ENCODE measurements at regions not wholly inside any gene's neighbourhood (a gene's known extent, or its start where the extent isn't known, plus 50 kb on each side); places are given as distances from the start of the nearest gene placed in this dataset.
"Not testable (repeated sequence)": the region's sequence is repeated elsewhere in the genome, so short reads cannot be mapped to it uniquely, and the experiment has no call there.

DNA sequence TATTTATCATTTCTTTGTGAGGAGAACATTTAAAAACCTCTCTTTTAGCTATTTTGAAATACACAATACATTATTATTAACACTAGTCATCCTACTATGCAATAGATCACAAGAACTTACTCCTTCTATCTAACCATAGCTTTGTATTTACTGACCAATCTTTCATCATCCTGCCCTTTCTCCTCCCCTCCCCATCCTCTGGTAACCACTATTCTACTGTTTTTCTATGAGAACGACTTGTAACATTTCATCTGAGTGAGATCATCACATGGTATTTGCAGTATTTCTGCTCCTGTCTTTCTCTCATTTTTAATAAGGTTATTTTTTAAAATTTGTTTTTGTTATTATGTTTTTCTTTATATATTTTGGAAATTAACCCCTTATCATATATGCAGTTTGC is 331.8 kb downstream of the TEX13C start:
- DNase-seq (ENCODE audit: low read depth) = no peak
- TF ChIP-seq, protein P1, sequence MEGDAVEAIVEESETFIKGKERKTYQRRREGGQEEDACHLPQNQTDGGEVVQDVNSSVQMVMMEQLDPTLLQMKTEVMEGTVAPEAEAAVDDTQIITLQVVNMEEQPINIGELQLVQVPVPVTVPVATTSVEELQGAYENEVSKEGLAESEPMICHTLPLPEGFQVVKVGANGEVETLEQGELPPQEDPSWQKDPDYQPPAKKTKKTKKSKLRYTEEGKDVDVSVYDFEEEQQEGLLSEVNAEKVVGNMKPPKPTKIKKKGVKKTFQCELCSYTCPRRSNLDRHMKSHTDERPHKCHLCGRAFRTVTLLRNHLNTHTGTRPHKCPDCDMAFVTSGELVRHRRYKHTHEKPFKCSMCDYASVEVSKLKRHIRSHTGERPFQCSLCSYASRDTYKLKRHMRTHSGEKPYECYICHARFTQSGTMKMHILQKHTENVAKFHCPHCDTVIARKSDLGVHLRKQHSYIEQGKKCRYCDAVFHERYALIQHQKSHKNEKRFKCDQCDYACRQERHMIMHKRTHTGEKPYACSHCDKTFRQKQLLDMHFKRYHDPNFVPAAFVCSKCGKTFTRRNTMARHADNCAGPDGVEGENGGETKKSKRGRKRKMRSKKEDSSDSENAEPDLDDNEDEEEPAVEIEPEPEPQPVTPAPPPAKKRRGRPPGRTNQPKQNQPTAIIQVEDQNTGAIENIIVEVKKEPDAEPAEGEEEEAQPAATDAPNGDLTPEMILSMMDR (conservative IDR thresholded peaks at IDR 0.05; ENCODE audit: low read depth, low read length) = no peak
- no peak overlapping the region for H3K4me3 ChIP-seq (ENCODE audit: low read depth, low read length)

DNA sequence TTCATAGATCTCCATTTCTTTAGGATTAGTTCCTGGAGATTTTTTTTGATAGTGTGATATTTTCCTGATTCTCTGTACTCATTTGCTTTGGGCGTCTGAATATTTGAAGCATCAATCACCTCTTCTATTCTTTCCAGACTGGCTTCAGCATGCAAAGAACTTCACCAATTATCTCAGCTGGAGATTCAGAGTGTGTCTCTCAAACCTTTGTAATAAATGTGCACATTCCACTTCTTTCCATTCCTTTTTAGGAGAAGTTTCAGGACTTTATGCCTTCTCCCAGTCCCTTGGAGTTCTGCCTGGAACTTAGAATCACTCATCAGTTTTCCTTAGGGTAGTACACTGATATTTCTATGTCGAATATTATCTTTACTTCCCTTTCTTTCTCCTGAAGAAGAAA is 334.8 kb downstream of the TEX13C start:
- no peak overlapping the region for H3K4me3 ChIP-seq (ENCODE audit: low read depth, low read length)
- TF ChIP-seq, protein P1 (conservative IDR thresholded peaks at IDR 0.05; ENCODE audit: low read depth, low read length) = no peak
- no peak for DNase-seq (ENCODE audit: low read depth)

DNA sequence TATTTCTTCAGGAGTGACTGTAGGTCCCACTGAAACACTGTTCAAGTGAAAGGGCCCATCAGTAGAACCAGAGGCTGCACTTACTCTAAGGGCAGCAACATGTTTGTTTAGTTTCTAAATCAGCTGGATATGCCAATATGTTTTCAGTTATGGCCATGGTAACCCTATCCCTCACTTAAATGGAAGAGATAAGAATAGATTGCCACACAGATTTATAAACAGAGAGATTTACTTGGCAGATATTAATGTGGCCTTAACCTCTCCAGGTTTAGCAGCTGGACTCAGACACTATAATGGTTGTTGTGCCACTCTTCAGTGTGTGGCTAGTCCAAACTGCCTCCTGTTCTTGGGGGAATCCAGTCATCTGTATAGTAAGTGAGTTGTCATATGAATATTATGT is 354.1 kb downstream of the TEX13C start:
- TF ChIP-seq, protein P1 (conservative IDR thresholded peaks at IDR 0.05; ENCODE audit: low read depth, low read length) = no peak
- DNase-seq (ENCODE audit: low read depth) = no peak
- H3K4me3 ChIP-seq (ENCODE audit: low read depth, low read length) = no peak overlapping the region

DNA sequence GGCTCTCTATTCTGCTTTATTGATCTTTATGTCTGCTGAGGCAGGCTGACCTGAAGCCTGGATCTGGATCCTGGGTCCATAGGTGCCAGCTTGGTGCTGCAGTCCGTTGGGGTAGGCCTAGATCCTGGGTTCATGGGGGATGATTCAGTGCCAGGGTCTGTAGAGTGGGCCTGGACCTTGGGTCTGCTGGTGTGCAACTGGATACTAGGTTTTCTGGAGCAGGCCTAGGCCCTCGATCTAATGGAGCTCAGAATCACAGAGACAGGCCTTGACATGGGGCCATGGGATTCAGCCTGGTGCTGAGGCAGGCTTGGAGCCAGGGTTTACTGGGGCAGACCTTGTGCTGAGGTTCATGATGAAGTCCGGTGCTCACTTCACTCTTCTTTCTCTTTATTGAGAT is 358.6 kb downstream of the TEX13C start:
- H3K4me3 ChIP-seq (ENCODE audit: low read depth, low read length) = no peak overlapping the region
- TF ChIP-seq, protein P1 (conservative IDR thresholded peaks at IDR 0.05; ENCODE audit: low read depth, low read length) = no peak
- DNase-seq (ENCODE audit: low read depth) = no peak

DNA sequence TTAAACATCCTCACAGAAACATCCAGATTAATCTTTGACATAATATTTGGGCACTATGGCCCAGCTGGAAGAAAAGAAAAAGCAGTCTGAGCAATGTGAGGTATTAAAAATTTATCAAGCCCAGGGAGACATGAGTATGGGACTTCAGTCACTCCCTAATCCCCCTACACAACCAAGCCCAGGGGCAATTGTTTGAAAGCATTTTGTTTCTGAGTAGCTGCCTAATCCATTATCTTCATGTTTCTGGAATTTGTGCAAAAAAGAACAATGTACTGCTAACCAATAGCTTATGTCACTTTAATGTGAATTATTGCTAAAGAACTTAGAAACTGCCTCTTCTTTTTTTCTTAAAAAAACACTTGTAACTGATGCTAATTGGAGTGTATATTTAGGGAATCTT is 360.7 kb downstream of the TEX13C start:
- TF ChIP-seq, protein P1 (conservative IDR thresholded peaks at IDR 0.05; ENCODE audit: low read depth, low read length) = no peak
- no peak overlapping the region for H3K4me3 ChIP-seq (ENCODE audit: low read depth, low read length)
- DNase-seq (ENCODE audit: low read depth) = no peak

DNA sequence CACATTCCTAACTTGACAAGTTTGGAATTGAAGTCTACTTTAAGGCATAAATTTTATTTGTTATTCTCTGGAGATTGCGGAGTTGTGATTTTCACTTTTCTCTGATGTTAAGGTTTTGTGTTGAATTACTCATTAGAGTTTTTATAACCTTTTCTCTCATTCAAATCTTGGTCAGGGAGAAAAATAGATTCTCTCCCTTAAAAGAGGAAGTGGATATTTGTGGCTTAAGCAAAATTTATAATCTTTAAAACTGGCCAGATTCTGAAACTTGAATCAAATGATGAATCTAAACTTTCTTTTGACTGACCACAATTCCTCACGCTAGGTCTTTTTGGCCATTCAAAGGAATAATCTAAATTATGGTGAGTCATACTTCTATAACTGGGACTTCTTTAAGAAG is 361.4 kb downstream of the TEX13C start:
- no peak for DNase-seq (ENCODE audit: low read depth)
- H3K4me3 ChIP-seq (ENCODE audit: low read depth, low read length) = no peak overlapping the region
- TF ChIP-seq, protein P1 (conservative IDR thresholded peaks at IDR 0.05; ENCODE audit: low read depth, low read length) = no peak

DNA sequence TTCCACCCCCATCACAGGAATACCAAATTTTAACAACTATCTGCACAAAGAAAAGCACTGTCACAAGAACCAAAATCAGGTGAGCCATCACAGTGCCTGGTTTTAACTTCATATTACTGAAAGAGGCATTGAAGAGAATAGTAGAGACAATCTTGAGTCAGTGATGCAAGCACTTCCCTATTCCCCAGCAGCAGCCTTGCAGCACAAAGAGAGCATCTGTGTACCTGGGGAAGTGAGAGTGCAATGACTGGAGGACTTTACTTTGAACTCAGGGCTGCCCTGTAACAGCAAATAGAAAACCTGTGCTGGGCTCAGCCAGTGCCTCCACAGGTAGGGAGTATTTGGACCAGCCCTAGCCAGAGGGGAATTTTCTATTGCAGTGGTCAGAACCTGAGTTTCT is 361.8 kb downstream of the TEX13C start:
- no peak for DNase-seq (ENCODE audit: low read depth)
- TF ChIP-seq, protein P1 (conservative IDR thresholded peaks at IDR 0.05; ENCODE audit: low read depth, low read length) = no peak
- no peak overlapping the region for H3K4me3 ChIP-seq (ENCODE audit: low read depth, low read length)

DNA sequence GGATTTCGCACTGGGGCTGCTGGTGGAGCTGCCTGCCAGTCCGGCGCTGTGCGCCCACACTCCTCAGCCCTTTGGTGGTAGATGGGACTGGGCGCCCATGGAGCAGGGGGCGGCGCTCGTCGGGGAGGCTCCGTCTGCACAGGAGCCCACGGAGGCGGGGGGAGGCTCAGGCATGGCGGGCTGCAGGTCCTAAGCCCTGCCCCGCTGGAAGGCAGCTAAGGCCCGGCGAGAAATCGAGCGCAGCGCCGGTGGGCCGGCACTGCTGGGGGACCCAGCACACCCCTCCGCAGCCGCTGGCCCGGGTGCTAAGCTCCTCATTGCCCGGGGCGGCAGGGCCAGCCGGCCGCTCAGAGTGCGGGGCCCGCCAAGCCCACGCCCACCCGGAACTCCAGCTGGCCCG is 370.9 kb downstream of the TEX13C start:
- H3K4me3 ChIP-seq (ENCODE audit: low read depth, low read length); DNase-seq (ENCODE audit: low read depth): not testable (repeated sequence)
